Neuronal stem cell (in vitro differentiated cells): ENCODE measurements at regions not wholly inside any gene's neighbourhood (a gene's known extent, or its start where the extent isn't known, plus 50 kb on each side); places are given as distances from the start of the nearest gene placed in this dataset.
A peak's percentile ranks its signal among the peaks of the same experiment; 100 is the strongest.
"Not testable (repeated sequence)": the region's sequence is repeated elsewhere in the genome, so short reads cannot be mapped to it uniquely, and the experiment has no call there.

Source experiments
- DNase-seq: peaks from one replicate; pipeline ENCODE4 v3.0.0-alpha.2; 2013; ENCODE audit warnings: low spot score
- H2AFZ ChIP-seq: one replicate; pipeline ENCODE4 v1.6.1; 2013; ENCODE audit warnings: mild to moderate bottlenecking, low read length, inconsistent platforms
- H2AK5ac ChIP-seq: 2 replicates; pipeline ENCODE4 v1.6.1; 2013; ENCODE audit warnings: low read depth, mild to moderate bottlenecking, inconsistent platforms, low read length, moderate library complexity, mixed read lengths
- H2BK120ac ChIP-seq: 2 replicates; pipeline ENCODE4 v1.6.1; 2013; ENCODE audit warnings: low read depth, mild to moderate bottlenecking, inconsistent platforms, low read length, moderate library complexity, mixed read lengths
- H2BK12ac ChIP-seq: one replicate; pipeline ENCODE4 v1.6.1; 2013; ENCODE audit warnings: low read length, inconsistent platforms
- H2BK15ac ChIP-seq: 2 replicates; pipeline ENCODE4 v1.6.1; 2013; ENCODE audit warnings: mild to moderate bottlenecking, low read length, inconsistent platforms, mixed read lengths
- H2BK5ac ChIP-seq: one replicate; pipeline ENCODE4 v1.6.1; 2013; ENCODE audit warnings: inconsistent platforms, mild to moderate bottlenecking, low read length, moderate library complexity
- H3K14ac ChIP-seq: one replicate; pipeline ENCODE4 v1.6.1; 2013; ENCODE audit warnings: low read length, inconsistent platforms
- H3K18ac ChIP-seq: 2 replicates; pipeline ENCODE4 v1.6.1; 2013; ENCODE audit warnings: low read length, inconsistent platforms
- H3K23ac ChIP-seq: 2 replicates; pipeline ENCODE4 v1.6.1; 2013; ENCODE audit warnings: low read depth, mild to moderate bottlenecking, mixed read lengths, low read length, inconsistent platforms; ENCODE audit not compliant: poor library complexity
- H3K27ac ChIP-seq: replicated peaks from 3 replicates; pipeline ENCODE4 v1.5.1; 2013; ENCODE audit warnings: low read length, inconsistent platforms
- H3K27me3 ChIP-seq, 3 experiments: 2 replicates each; pipeline ENCODE4 v1.6.1; 2013; ENCODE audit warnings: low read length in 3 of 3, mild to moderate bottlenecking in 2 of 3, inconsistent platforms in 1 of 3, low read depth in 1 of 3, mixed read lengths in 1 of 3, moderate library complexity in 1 of 3; ENCODE audit not compliant: control insufficient read depth in 3 of 3, insufficient read depth in 3 of 3
- H3K36me3 ChIP-seq, 2 donors: replicated peaks in 1 of 2; 2 replicates each; pipeline ENCODE4 v1.6.1; 2013; ENCODE audit warnings: low read length in 2 of 2; ENCODE audit not compliant: control insufficient read depth in 2 of 2, insufficient read depth in 2 of 2
- H3K4ac ChIP-seq: 2 replicates; pipeline ENCODE4 v1.6.1; 2013; ENCODE audit warnings: inconsistent platforms, mild to moderate bottlenecking, low read length, moderate library complexity
- H3K4me1 ChIP-seq, 2 donors: 1 replicate in 1 of 2; 2 replicates in 1 of 2; pipeline ENCODE4 v1.6.1; 2013; ENCODE audit warnings: low read length in 2 of 2, low read depth in 1 of 2; ENCODE audit not compliant: control insufficient read depth in 2 of 2, insufficient read depth in 1 of 2
- H3K4me2 ChIP-seq: one replicate; pipeline ENCODE4 v1.6.1; 2013; ENCODE audit warnings: mild to moderate bottlenecking, low read length, inconsistent platforms; ENCODE audit not compliant: insufficient read depth, poor library complexity, severe bottlenecking
- H3K4me3 ChIP-seq, 2 donors: 2 replicates each; pipeline ENCODE4 v1.5.1; 2013; ENCODE audit warnings: low read length in 2 of 2, mild to moderate bottlenecking in 2 of 2, inconsistent platforms in 1 of 2, moderate library complexity in 1 of 2
- H3K79me1 ChIP-seq: one replicate; pipeline ENCODE4 v1.6.1; 2013; ENCODE audit warnings: low read depth, mild to moderate bottlenecking, inconsistent platforms, low read length, moderate library complexity
- H3K9ac ChIP-seq: one replicate; pipeline ENCODE4 v1.6.1; 2013; ENCODE audit warnings: mild to moderate bottlenecking, low read depth, low read length, inconsistent platforms; ENCODE audit not compliant: poor library complexity
- H3K9me3 ChIP-seq, 2 donors: replicated peaks in 1 of 2; 2 replicates each; pipeline versions ENCODE3 to v1.6.1; 2013; ENCODE audit warnings: low read length in 2 of 2, mild to moderate bottlenecking in 2 of 2, inconsistent platforms in 1 of 2, low read depth in 1 of 2, mixed read lengths in 1 of 2, moderate library complexity in 1 of 2; ENCODE audit not compliant: control insufficient read depth in 2 of 2, insufficient read depth in 1 of 2
- H4K8ac ChIP-seq: one replicate; pipeline ENCODE4 v1.6.1; 2013; ENCODE audit warnings: low read depth, mild to moderate bottlenecking, inconsistent platforms, low read length, moderate library complexity
- H4K91ac ChIP-seq: one replicate; pipeline ENCODE4 v1.6.1; 2013; ENCODE audit warnings: low read length, low read depth, mild to moderate bottlenecking, inconsistent platforms; ENCODE audit not compliant: poor library complexity
- WGBS, 2 donors: extraction: QIAGEN DNeasy Blood & Tissue Kit; methylation state at CpG; one replicate each; pipeline ENCODE4 v1.1.7; 2013; ENCODE audit warnings: missing lambda C conversion rate in 2 of 2, mixed read lengths in 1 of 2; ENCODE audit not compliant: insufficient read length in 2 of 2, insufficient replicate concordance in 1 of 2; ENCODE audit errors: extremely low coverage in 2 of 2; 5-methylcytosine and 5-hydroxymethylcytosine counted together

- Histone ChIP-seq H2BK15ac (no peak overlapping the region), H2BK120ac (no peak overlapping the region), H3K27ac (no peak overlapping the region), H3K4ac (no peak overlapping the region), H3K4me1 (peaks cover 3 to 6% of the 10 kb centered on the region in 2 donors), H2AK5ac (no peak overlapping the region), H3K23ac (no peak overlapping the region), H3K18ac (no peak overlapping the region), H3K9ac (no peak overlapping the region), H3K4me3 (no peak overlapping the region), H3K14ac (no peak overlapping the region), H3K79me1 (no peaks in the 10 kb centered on the region), H3K9me3 (peaks cover 0 to 5% of the 10 kb centered on the region in 2 donors), H2BK5ac (no peak overlapping the region), H3K36me3 (no peaks in the 10 kb centered on the region), H2AFZ (no peak overlapping the region), H3K4me2 (no peak overlapping the region), H3K27me3 (peaks cover 0 to 2% (median 0%) of the 10 kb centered on the region in 3 experiments), H4K91ac (no peak overlapping the region), H2BK12ac (no peak overlapping the region), H4K8ac (no peak overlapping the region)
- WGBS, 2 donors, result no CpG with 5 or more reads among the region's 6 CpGs
- no peak for DNase-seq
Observed at GRCh38 chr1:38153066-38153777, 106.6 kb upstream of the POU3F1 start.

DNA sequence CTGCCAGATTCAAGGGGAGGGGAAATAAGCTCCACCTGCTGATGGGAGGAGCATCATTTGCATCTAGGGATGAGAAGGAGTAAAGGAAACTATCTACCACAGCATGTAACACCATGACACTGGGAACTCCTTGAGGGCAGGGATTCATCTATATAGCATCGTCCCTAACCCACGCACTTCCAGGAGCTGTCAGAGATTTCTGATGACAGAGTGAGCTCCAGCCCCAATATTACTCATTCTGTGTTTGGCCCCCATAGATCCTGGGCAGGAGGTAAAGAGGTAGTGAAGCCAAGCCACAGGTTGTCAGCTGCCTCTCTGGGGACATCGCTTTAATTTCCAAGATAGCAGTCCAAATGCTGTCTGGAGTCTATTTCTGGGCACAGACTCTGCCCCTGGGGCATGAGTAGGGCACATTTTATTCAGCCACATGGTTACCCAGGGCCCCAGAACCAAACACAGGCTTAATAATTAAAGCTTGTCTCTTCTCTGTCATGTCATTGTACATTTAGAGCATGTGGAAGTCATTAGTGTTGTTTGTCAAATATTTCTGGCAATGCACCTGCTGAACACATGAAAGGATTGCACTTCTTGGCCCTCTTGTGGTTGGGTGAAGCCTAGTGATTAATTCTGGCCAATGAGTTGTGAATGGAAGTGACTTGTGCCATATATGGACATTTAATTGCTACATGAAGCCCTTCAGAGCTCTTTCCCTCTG, 105.9 kb upstream of the POU3F1 start:
- no peak for DNase-seq
- no CpG with 5 or more reads among the region's 3 CpGs for WGBS, 2 donors
- H2AFZ ChIP-seq, result no peak overlapping the region
- no peak overlapping the region for H2BK15ac ChIP-seq
- no peak overlapping the region for H3K4ac ChIP-seq
- H3K79me1 ChIP-seq, result no peaks in the 10 kb centered on the region
- H3K23ac ChIP-seq, result no peak overlapping the region
- H3K27me3 ChIP-seq, result no peaks in the 10 kb centered on the region
- H3K4me2 ChIP-seq, result no peak overlapping the region
- H4K8ac ChIP-seq, result no peak overlapping the region
- no peaks in the 10 kb centered on the region for H3K36me3 ChIP-seq
- peaks cover 0 to 5% of the 10 kb centered on the region in 2 donors for H3K9me3 ChIP-seq
- no peak overlapping the region for H2BK120ac ChIP-seq
- H3K27ac ChIP-seq, result no peak overlapping the region
- no peak overlapping the region for H3K9ac ChIP-seq
- no peak overlapping the region for H3K14ac ChIP-seq
- peaks cover 3 to 6% of the 10 kb centered on the region in 2 donors for H3K4me1 ChIP-seq
- H2BK12ac ChIP-seq, result no peak overlapping the region
- H3K18ac ChIP-seq, result no peak overlapping the region
- H3K4me3 ChIP-seq, result no peak overlapping the region
- H2AK5ac ChIP-seq, result no peak overlapping the region
- H2BK5ac ChIP-seq, result no peak overlapping the region
- H4K91ac ChIP-seq, result no peak overlapping the region

GRCh38 chr1:38151399-38151798, 104.8 kb upstream of the POU3F1 start:
- no peak overlapping the region for H4K8ac ChIP-seq
- no peak overlapping the region for H4K91ac ChIP-seq
- no peak overlapping the region for H2BK5ac ChIP-seq
- peaks cover 3 to 6% of the 10 kb centered on the region in 2 donors for H3K4me1 ChIP-seq
- no peak overlapping the region for H2BK120ac ChIP-seq
- no peak overlapping the region for H3K4me3 ChIP-seq
- H3K4me2 ChIP-seq, result no peak overlapping the region
- no peak overlapping the region for H2AFZ ChIP-seq
- no peak overlapping the region for H3K27ac ChIP-seq
- no peak overlapping the region for H3K14ac ChIP-seq
- no peak overlapping the region for H3K4ac ChIP-seq
- H3K18ac ChIP-seq, result peak overlapping the region; percentile 22
- peaks cover 0 to 7% of the 10 kb centered on the region in 2 donors for H3K9me3 ChIP-seq
- H3K79me1 ChIP-seq, result no peaks in the 10 kb centered on the region
- H2AK5ac ChIP-seq, result no peak overlapping the region
- DNase-seq, result no peak
- H2BK12ac ChIP-seq, result no peak overlapping the region
- no peak overlapping the region for H3K9ac ChIP-seq
- H3K36me3 ChIP-seq, result no peaks in the 10 kb centered on the region
- no peaks in the 10 kb centered on the region for H3K27me3 ChIP-seq
- H3K23ac ChIP-seq, result no peak overlapping the region
- no peak overlapping the region for H2BK15ac ChIP-seq

- WGBS, 2 donors, result no CpG with 5 or more reads among the region's 2 CpGs
- not testable (repeated sequence) for H3K14ac ChIP-seq, H3K4me2 ChIP-seq, H2BK15ac ChIP-seq, H4K8ac ChIP-seq, H2BK5ac ChIP-seq, DNase-seq, H3K79me1 ChIP-seq, H3K18ac ChIP-seq, H2AK5ac ChIP-seq, H3K9ac ChIP-seq, H3K23ac ChIP-seq, H3K4ac ChIP-seq, H3K4me3 ChIP-seq, H4K91ac ChIP-seq, H3K27ac ChIP-seq, H2AFZ ChIP-seq, H3K4me1 ChIP-seq, H3K27me3 ChIP-seq, H3K36me3 ChIP-seq, H2BK12ac ChIP-seq, H2BK120ac ChIP-seq
- peaks cover 0 to 18% of the 10 kb centered on the region in 2 donors for H3K9me3 ChIP-seq
Observed at GRCh38 chr1:38146079-38146478, 99.5 kb upstream of the POU3F1 start.
